GM23338 (cell line): ENCODE measurements at regions not wholly inside any gene's neighbourhood (a gene's known extent, or its start where the extent isn't known, plus 50 kb on each side); places are given as distances from the start of the nearest gene placed in this dataset.
"Not testable (repeated sequence)": the region's sequence is repeated elsewhere in the genome, so short reads cannot be mapped to it uniquely, and the experiment has no call there.

Experiments used
- CTCF ChIP-seq, 2 experiments: fragments of 200-600 bp in 1 of 2; sonication (generic) in 1 of 2; conservative IDR thresholded peaks; 2 replicates each; pipeline versions ENCODE4 v1.5.1 to v1.6.1; 2016 to 2017; ENCODE audit warnings: antibody characterized with exemption in 2 of 2, low read depth in 2 of 2, mild to moderate bottlenecking in 2 of 2, moderate library complexity in 1 of 2
- EZH2 ChIP-seq: fragments of 200-600 bp; sonication (generic); IDR thresholded peaks from one replicate; pipeline ENCODE4 v1.8.0; 2017; ENCODE audit warnings: antibody characterized with exemption, mild to moderate bottlenecking, low read depth; ENCODE audit not compliant: unreplicated experiment
- EZH2phosphoT487 ChIP-seq: fragments of 200-600 bp; sonication (generic); IDR thresholded peaks from one replicate; pipeline ENCODE4 v1.8.1; 2018; ENCODE audit warnings: antibody characterized with exemption; ENCODE audit not compliant: unreplicated experiment
- POLR2AphosphoS5 ChIP-seq: IDR thresholded peaks from 2 replicates; pipeline ENCODE4 v1.6.1; 2016; ENCODE audit warnings: antibody characterized with exemption, low read depth

- TF ChIP-seq EZH2; CTCF (conservative IDR thresholded peaks at IDR 0.05; ENCODE audit: low read depth in 2 of 2); EZH2phosphoT487; POLR2AphosphoS5: not testable (repeated sequence)
These were observed 323.0 kb downstream of the KLF13 start for GRCh38 chr15:31649634-31650033.
